GM12892 (cell line): ENCODE measurements at regions not wholly inside any gene's neighbourhood (a gene's known extent, or its start where the extent isn't known, plus 50 kb on each side); places are given as distances from the start of the nearest gene placed in this dataset.

Experiments
- POLR2A ChIP-seq: IDR thresholded peaks from 2 replicates; pipeline ENCODE4 v1.6.1; 2011; ENCODE audit warnings: low read depth, low read length, control low read depth
- POLR2AphosphoS5 ChIP-seq: IDR thresholded peaks from 2 replicates; pipeline ENCODE4 v1.6.1; 2011; ENCODE audit warnings: low read depth, low read length, control low read depth

DNA sequence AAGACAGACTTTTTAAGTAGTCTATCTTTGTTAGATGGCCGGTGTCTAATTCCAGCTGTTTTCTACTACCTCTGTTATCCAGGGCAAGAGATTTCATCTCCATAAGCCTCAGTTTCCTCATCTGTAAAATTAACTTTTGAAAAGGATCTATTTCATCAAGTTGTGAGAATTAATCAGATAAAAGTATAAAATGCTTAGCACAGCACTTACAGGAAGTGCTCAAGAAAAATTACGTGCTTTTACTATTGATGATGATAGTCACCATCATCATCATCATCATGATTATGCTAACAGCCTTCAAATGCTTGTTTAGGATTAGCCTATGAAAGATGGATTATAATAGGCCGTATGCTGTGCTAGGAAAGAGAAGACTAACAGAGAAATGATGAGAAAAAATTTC lies 76.2 kb downstream of the CYRIA start:
- TF ChIP-seq POLR2AphosphoS5: no peak
- TF ChIP-seq POLR2A: no peak
